Stimulated activated CD8-positive, alpha-beta memory T cell treated with anti-CD3 and anti-CD28 coated beads, Interleukin-12 subunit alpha, Interleukin-12 subunit beta, amount 100 ng/mL, for 4 hours (primary cell): ENCODE measurements at regions not wholly inside any gene's neighbourhood (a gene's known extent, or its start where the extent isn't known, plus 50 kb on each side); places are given as distances from the start of the nearest gene placed in this dataset.
"Not testable (repeated sequence)": the region's sequence is repeated elsewhere in the genome, so short reads cannot be mapped to it uniquely, and the experiment has no call there.

Experiments used
- DNase-seq: peaks from one replicate; pipeline ENCODE4 v3.0.0-alpha.2; 2020; ENCODE audit warnings: low read depth

DNA sequence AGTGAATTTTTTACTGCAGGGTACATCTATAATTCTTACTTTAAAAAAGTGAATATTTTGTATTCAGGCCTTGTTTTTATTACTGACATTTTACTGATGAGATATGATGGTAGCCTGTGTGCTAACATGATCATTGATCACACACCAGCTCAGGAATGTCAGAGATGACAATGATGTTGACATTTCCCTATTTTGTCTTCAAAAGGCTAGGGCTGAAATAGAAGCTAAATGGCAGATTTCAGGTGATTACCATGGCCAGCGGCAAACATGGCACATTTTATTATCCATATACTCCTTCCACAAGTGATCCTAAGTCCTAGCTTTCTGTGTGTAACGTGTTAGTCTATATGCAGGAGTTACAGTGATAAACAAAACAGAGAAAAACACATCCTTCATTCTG lies 544.3 kb upstream of the MIR17HG start:
- no peak for DNase-seq

GRCh38 chr13:90806016-90806615 lies 541.4 kb upstream of the MIR17HG start:
- no peak for DNase-seq

- DNase-seq: no peak
Measured at GRCh38 chr13:90806892-90807291, 540.6 kb upstream of the MIR17HG start.

- DNase-seq: no peak
Measured at GRCh38 chr13:90808838-90809237, 538.6 kb upstream of the MIR17HG start.

GRCh38 chr13:90824032-90824431 lies 523.5 kb upstream of the MIR17HG start:
- DNase-seq: no peak

GRCh38 chr13:90826688-90827087 lies 520.8 kb upstream of the MIR17HG start:
- no peak for DNase-seq

- no peak for DNase-seq
Measured at GRCh38 chr13:90830782-90831181, 516.7 kb upstream of the MIR17HG start.

GRCh38 chr13:90833951-90834350 lies 513.5 kb upstream of the MIR17HG start:
- DNase-seq: no peak

- no peak for DNase-seq
Measured at GRCh38 chr13:90834700-90835099, 512.8 kb upstream of the MIR17HG start.

GRCh38 chr13:90835826-90836225 lies 511.7 kb upstream of the MIR17HG start:
- DNase-seq: no peak

- DNase-seq: no peak
Measured at GRCh38 chr13:90838317-90838960, 509.0 kb upstream of the MIR17HG start.

GRCh38 chr13:90839061-90839460 lies 508.4 kb upstream of the MIR17HG start:
- DNase-seq: no peak

DNA sequence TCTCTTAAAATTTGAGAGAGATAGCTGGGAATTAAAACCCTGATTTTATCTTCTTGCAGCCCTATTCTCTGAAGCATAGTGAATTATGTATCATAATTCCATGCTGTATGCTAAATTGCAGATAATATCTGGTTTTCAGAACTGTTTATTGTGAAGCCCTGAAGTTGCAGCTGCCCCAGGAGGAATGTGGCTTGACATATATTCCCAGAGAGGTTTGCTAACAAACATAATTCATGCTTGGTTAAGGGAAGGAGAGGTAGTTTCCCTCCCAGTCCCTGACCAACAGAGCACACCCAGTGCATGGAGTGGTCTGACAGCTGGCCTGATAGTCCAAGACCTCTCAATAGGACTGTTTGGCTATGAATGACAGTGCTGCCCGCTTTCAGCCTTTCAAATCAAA lies 500.6 kb upstream of the MIR17HG start:
- no peak for DNase-seq

DNA sequence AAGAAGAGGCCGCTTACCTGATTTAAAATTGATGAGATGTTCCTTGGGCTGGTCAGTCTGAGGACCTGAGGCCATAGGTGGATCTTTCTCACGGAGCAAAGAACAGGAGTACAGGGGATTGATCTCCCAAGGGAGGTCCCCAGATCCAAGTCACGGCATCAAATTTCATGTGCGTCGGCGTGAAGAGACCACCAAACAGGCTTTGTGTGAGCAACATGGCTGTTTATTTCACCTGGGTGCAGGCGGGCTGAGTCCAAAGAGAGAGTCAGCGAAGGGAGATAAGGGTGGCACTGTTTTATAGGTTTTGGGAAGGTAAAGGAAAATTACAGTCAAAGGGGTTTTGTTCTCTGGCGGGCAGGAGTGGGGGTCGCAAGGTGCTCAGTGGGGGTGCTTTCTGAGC lies 493.8 kb upstream of the MIR17HG start:
- not testable (repeated sequence) for DNase-seq

DNA sequence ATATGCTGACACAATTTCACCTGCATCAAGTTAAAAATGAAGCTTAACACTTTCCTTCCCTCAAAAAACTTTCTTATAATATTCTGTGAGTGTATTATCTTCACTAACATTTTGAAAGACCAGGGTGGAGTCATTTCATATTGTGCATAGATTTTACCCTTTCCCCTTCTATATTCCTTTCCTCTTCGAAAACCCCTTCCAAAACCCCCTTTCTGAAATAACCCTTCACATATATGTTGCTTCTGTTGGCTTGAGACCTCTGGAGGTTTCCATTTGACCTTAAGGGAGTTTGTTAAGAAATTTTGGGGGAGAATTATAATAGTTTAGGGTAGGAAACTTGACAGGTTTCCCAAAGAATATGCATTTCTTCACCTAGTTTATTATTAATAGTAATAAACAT lies 489.6 kb upstream of the MIR17HG start:
- no peak for DNase-seq

DNA sequence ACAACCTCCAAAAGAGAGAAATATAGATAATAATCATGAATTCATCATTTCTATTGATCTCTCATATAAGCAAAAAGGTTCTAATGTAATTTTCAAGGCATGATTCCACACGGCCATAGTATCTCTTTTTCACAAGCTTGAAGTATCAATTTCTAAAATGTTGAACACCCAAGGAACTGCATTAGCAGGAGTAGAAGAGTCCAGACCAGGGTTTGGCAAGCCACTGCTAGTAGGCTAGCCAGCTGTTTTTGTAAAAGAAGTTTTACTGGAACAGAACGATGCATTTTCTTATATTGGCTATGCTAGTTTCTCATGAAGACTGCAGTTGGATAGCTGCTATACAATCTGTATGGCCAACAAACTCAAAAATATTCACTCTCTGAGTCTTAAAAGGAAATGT lies 481.5 kb upstream of the MIR17HG start:
- no peak for DNase-seq

DNA sequence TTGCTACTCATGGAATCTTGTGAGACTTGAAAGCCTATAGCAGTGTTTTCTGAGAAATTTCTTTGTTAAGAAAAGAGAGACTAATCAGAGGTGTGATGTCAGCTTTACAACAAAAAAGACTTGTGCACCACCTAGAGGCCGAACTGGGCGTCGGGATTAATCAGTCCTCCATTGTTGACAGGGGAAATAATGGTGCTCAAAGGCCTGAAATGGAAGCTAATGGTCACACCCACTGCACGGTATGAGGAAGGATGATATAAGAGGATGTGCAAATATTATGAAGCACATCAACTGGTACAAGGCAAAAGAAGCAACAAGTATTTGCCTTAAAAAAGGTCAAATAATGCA lies 480.2 kb upstream of the MIR17HG start:
- no peak for DNase-seq

DNA sequence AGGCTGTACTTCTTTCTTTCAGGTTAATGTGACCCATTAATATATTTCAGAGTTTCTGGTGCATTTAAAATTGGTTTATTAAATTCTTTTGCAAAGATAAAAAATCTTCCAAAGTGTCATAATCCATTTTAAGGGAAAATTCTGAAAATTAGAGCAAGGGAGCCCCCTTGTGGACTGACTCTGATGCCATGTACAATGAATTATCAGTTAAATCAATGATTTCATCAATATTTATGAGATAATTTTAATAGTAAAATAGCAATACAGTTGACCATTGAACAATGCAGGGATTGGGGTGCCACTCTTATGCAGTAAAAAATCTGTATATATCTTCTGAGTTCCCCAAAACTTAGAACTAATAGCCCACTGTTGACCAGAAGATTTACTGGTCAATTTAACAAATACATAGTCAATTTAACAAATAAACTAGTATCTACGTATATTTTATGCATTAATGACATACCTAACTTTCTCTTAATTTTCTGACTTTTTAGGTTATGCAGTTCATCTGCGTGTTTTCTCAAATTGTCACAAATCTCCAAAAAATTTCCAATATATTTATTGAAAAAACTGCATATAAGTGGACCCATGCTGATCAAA lies 479.1 kb upstream of the MIR17HG start:
- no peak for DNase-seq

DNA sequence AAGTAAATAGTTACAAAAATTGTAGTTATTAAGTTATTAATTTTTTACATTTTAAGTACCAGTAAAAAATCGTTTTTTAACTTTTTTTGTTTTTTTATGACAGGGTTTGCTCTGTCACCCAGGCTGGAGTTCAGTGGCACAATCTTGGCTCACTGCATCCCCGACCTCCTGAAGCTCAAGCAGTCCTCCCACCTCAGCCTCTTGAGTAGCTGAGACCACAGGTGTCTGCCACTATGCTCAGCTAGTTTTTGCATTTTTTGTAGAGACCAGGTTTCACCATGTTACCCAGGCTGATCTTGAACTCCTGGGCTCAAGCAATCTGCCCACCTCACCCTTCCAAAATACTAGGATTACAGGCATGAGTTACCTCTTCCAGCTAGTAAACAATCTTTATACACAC lies 477.9 kb upstream of the MIR17HG start:
- no peak for DNase-seq

DNA sequence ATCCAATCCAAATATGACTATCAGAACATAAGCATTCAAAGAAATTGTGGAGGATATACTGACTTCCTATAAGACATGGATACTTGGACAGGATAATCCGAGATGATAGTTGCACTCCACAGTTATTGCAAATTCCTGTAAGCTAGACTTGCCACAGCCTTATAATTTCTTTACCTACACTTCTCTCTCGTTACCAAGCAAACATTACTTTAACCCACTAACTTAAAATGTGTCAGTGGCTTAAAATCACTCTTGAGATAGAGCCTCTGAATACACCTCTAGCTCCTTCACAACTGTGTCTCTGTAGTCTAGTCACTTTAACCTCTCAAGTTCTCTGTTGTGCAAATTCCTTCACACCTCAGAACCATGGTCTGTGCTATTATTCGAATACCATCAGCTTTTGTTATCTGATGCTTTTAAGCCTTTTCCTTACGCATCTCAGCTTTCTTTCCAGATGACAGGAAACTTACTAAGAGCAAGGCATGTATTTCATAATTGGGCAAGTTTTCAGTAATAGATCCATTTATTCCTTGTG lies 474.9 kb upstream of the MIR17HG start:
- DNase-seq: no peak

GRCh38 chr13:90880790-90881189 lies 466.7 kb upstream of the MIR17HG start:
- no peak for DNase-seq

GRCh38 chr13:90882551-90882950 lies 464.9 kb upstream of the MIR17HG start:
- DNase-seq: no peak

DNA sequence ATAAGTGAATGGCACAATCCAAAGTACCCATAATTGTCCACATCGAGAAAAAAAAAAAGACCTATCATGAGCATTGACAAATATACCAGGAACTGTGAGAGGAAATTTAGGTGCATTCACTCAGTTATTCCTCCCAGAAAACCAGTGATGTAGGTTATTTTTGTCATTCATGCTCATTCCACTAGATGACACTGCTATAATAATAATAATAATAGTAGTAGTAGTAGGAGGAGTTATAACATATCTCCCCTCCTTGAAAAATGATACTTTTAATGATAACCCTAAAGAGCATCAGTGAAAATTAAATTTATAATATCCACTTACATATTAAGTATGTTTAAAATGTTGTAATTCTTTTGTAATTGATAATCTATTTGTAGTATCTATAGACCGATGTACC lies 463.9 kb upstream of the MIR17HG start:
- DNase-seq: no peak

- DNase-seq: no peak
Measured at GRCh38 chr13:90884066-90884465, 463.4 kb upstream of the MIR17HG start.
